H1 (cell line): ENCODE measurements at regions not wholly inside any gene's neighbourhood (a gene's known extent, or its start where the extent isn't known, plus 50 kb on each side); places are given as distances from the start of the nearest gene placed in this dataset.

ENCODE experiments used
- CTCF ChIA-PET: fragments of 300-600 bp; sonication (Branson Sonifier 250); formaldehyde crosslinking; loops from one replicate; lab custom pipeline; 2021; ENCODE audit not compliant: partially characterized antibody; lab: Charles Lee
- POLR2A ChIA-PET: fragments of 300-600 bp; sonication (Branson Sonifier 250); formaldehyde crosslinking; loops from one replicate; lab custom pipeline; 2021; ENCODE audit warnings: inconsistent platforms; ENCODE audit not compliant: partially characterized antibody; lab: Charles Lee
- DNase-seq, 2 experiments: peaks; one replicate each; pipeline versions ENCODE4 v3.0.0 to v3.0.0-alpha.2; 2010 to 2022; ENCODE audit warnings: low spot score in 2 of 2, low read depth in 1 of 2, mixed read lengths in 1 of 2
- FAIRE-seq: peaks from 2 replicates; lab custom pipeline; 2011; peaks lifted over from hg19 to GRCh38; lab: Jason Lieb, UNC
- H2AFZ ChIP-seq: 2 replicates; pipeline ENCODE4 v1.8.1; 2012; ENCODE audit warnings: low read length, inconsistent platforms
- H2AK5ac ChIP-seq: 2 replicates; pipeline ENCODE4 v1.6.1; 2013; ENCODE audit warnings: low read depth, low read length
- H2BK120ac ChIP-seq: replicated peaks from 2 replicates; pipeline ENCODE3; 2013; ENCODE audit warnings: low read depth, low read length, inconsistent platforms
- H2BK12ac ChIP-seq: 2 replicates; pipeline ENCODE4 v1.6.1; 2013; ENCODE audit warnings: low read depth, low read length
- H2BK15ac ChIP-seq: 2 replicates; pipeline ENCODE4 v1.6.1; 2013; ENCODE audit warnings: low read length
- H2BK20ac ChIP-seq: 2 replicates; pipeline ENCODE4 v1.6.1; 2013; ENCODE audit warnings: low read length
- H2BK5ac ChIP-seq: 2 replicates; pipeline ENCODE4 v1.6.1; 2013; ENCODE audit warnings: low read depth, low read length
- H3K14ac ChIP-seq: 2 replicates; pipeline ENCODE4 v1.6.1; 2013; ENCODE audit warnings: inconsistent platforms; ENCODE audit not compliant: insufficient read length
- H3K18ac ChIP-seq: 2 replicates; pipeline ENCODE4 v1.6.1; 2013; ENCODE audit warnings: low read length; ENCODE audit errors: extremely low read depth
- H3K23ac ChIP-seq: 2 replicates; pipeline ENCODE4 v1.6.1; 2013; ENCODE audit warnings: inconsistent platforms; ENCODE audit not compliant: insufficient read length
- H3K23me2 ChIP-seq: 2 replicates; pipeline ENCODE4 v1.6.1; 2013; ENCODE audit warnings: low read depth, low read length
- H3K27ac ChIP-seq: 2 replicates; pipeline ENCODE4 v1.6.1; 2011; ENCODE audit warnings: low read depth, low read length, inconsistent platforms
- H3K27me3 ChIP-seq, 4 experiments: replicated peaks in 1 of 4; 1 replicate in 1 of 4; 2 replicates in 3 of 4; pipeline versions ENCODE4 v1.6.1 to v1.8.1; 2011 to 2013; ENCODE audit warnings: low read length in 3 of 4, mild to moderate bottlenecking in 3 of 4, inconsistent platforms in 2 of 4, mixed read lengths in 2 of 4, moderate library complexity in 1 of 4; ENCODE audit not compliant: control insufficient read depth in 3 of 4, insufficient read depth in 3 of 4; ENCODE audit errors: extremely low read depth in 1 of 4
- H3K36me3 ChIP-seq, 4 experiments: 2 replicates each; pipeline versions ENCODE4 v1.6.1 to v1.8.1; 2011 to 2013; ENCODE audit warnings: mild to moderate bottlenecking in 4 of 4, low read length in 3 of 4, moderate library complexity in 2 of 4, control low read depth in 1 of 4, inconsistent platforms in 1 of 4; ENCODE audit not compliant: insufficient read depth in 4 of 4, control insufficient read depth in 2 of 4
- H3K4ac ChIP-seq: replicated peaks from 2 replicates; pipeline ENCODE3; 2013; ENCODE audit warnings: low read length, low read depth, mixed read lengths, inconsistent platforms; ENCODE audit not compliant: insufficient read length
- H3K4me1 ChIP-seq, 4 experiments: replicated peaks in 1 of 4; 1 replicate in 1 of 4; 2 replicates in 3 of 4; pipeline versions ENCODE4 v1.6.1 to v1.8.1; 2011 to 2013; ENCODE audit warnings: low read length in 3 of 4, inconsistent platforms in 2 of 4, mixed read lengths in 1 of 4; ENCODE audit not compliant: insufficient read depth in 4 of 4, control insufficient read depth in 3 of 4
- H3K4me2 ChIP-seq, 2 experiments: 2 replicates each; pipeline versions ENCODE4 v1.6.1 to v1.8.1; 2011 to 2013; ENCODE audit warnings: low read depth in 2 of 2, low read length in 2 of 2, control low read depth in 1 of 2, inconsistent platforms in 1 of 2, mild to moderate bottlenecking in 1 of 2; ENCODE audit not compliant: insufficient read depth in 1 of 2
- H3K4me3 ChIP-seq, 4 experiments: fragments of 200-600, 300-600 bp in 1 of 4; sonication (generic), shearing (Covaris generic), sonication (Bioruptor Twin) in 1 of 4; 2 replicates each; pipeline versions ENCODE4 v1.5.1 to v1.8.1; 2011 to 2016; ENCODE audit warnings: low read length in 4 of 4, low read depth in 3 of 4, control low read depth in 2 of 4, inconsistent platforms in 2 of 4, mild to moderate bottlenecking in 2 of 4, mixed read lengths in 1 of 4, moderate library complexity in 1 of 4; ENCODE audit not compliant: insufficient read depth in 2 of 4; ENCODE audit errors: extremely low read depth in 1 of 4
- H3K56ac ChIP-seq: replicated peaks from 2 replicates; pipeline ENCODE3; 2013; ENCODE audit warnings: low read depth, mild to moderate bottlenecking, mixed read lengths, low read length, inconsistent platforms; ENCODE audit not compliant: insufficient read length
- H3K79me1 ChIP-seq: 2 replicates; pipeline ENCODE4 v1.6.1; 2013; ENCODE audit warnings: low read depth, low read length, control low read depth
- H3K79me2 ChIP-seq, 2 experiments: 2 replicates each; pipeline versions ENCODE4 v1.6.1 to v1.8.1; 2012 to 2013; ENCODE audit warnings: low read length in 2 of 2, mild to moderate bottlenecking in 2 of 2, inconsistent platforms in 1 of 2; ENCODE audit not compliant: insufficient read depth in 2 of 2, control insufficient read depth in 1 of 2
- H3K9ac ChIP-seq, 4 experiments: replicated peaks in 1 of 4; 1 replicate in 1 of 4; 2 replicates in 3 of 4; pipeline versions ENCODE4 v1.6.1 to v1.8.1; 2011 to 2013; ENCODE audit warnings: low read depth in 3 of 4, low read length in 3 of 4, control low read depth in 2 of 4, mild to moderate bottlenecking in 2 of 4, moderate library complexity in 2 of 4, inconsistent platforms in 1 of 4; ENCODE audit errors: extremely low read depth in 1 of 4
- H3K9me3 ChIP-seq, 2 experiments: 2 replicates each; pipeline versions ENCODE4 v1.6.1 to v1.8.1; 2012 to 2013; ENCODE audit warnings: mild to moderate bottlenecking in 2 of 2, moderate library complexity in 2 of 2, control low read depth in 1 of 2, inconsistent platforms in 1 of 2, low read depth in 1 of 2, low read length in 1 of 2, mixed read lengths in 1 of 2; ENCODE audit not compliant: insufficient read depth in 2 of 2
- H4K20me1 ChIP-seq, 2 experiments: replicated peaks in 1 of 2; 2 replicates each; pipeline versions ENCODE3 to v1.8.1; 2011 to 2013; ENCODE audit warnings: inconsistent platforms in 2 of 2, low read length in 2 of 2, mild to moderate bottlenecking in 1 of 2; ENCODE audit not compliant: insufficient read depth in 2 of 2, control insufficient read depth in 1 of 2
- H4K5ac ChIP-seq: 2 replicates; pipeline ENCODE4 v1.6.1; 2013; ENCODE audit warnings: low read length, low read depth, mixed read lengths, inconsistent platforms; ENCODE audit not compliant: insufficient read length
- H4K8ac ChIP-seq: 2 replicates; pipeline ENCODE4 v1.8.0; 2013; ENCODE audit warnings: mild to moderate bottlenecking, moderate library complexity, low read length, inconsistent platforms; ENCODE audit not compliant: insufficient read depth; ENCODE audit errors: extremely low read depth
- H4K91ac ChIP-seq: replicated peaks from 2 replicates; pipeline ENCODE3; 2013; ENCODE audit warnings: low read length, mixed read lengths, inconsistent platforms; ENCODE audit not compliant: insufficient read length
- BCL11A ChIP-seq, 2 experiments: IDR thresholded peaks; one replicate each; pipeline ENCODE4 v1.6.1; 2011; ENCODE audit warnings: low read depth in 2 of 2, low read length in 2 of 2, mild to moderate bottlenecking in 2 of 2
- SIN3A ChIP-seq, 2 experiments: IDR thresholded peaks in 1 of 2; conservative IDR thresholded peaks in 1 of 2; 2 replicates each; pipeline ENCODE4 v1.6.1; 2011 to 2012; ENCODE audit warnings: low read length in 2 of 2, improper control_type of control experiment in 1 of 2, low read depth in 1 of 2, mild to moderate bottlenecking in 1 of 2
- WGBS, 2 experiments: shearing (Covaris generic) in 1 of 2; methylation state at CpG; one replicate each; pipeline versions ENCODE4 v1.1.6 to v1.1.7; 2013 to 2015; ENCODE audit warnings: low lambda C conversion rate in 2 of 2, mixed read lengths in 2 of 2, inconsistent platforms in 1 of 2, low coverage in 1 of 2, missing lambda C conversion rate in 1 of 2; ENCODE audit not compliant: insufficient replicate concordance in 2 of 2, insufficient coverage in 1 of 2, insufficient read length in 1 of 2; ENCODE audit errors: extremely low coverage in 1 of 2, missing lambda C conversion rate in 1 of 2; 5-methylcytosine and 5-hydroxymethylcytosine counted together

GRCh38 chr3:127448671-127449070 is 141.9 kb downstream of the TPRA1 start:
- H3K27ac ChIP-seq: no peak overlapping the region
- no peak for TF ChIP-seq BCL11A (IDR thresholded peaks at IDR 0.05; ENCODE audit: low read depth in 2 of 2, low read length in 2 of 2)
- no peak for TF ChIP-seq SIN3A (conservative IDR thresholded peaks at IDR 0.05 in 1 of 2, IDR thresholded peaks at IDR 0.05 in 1 of 2; ENCODE audit: low read depth in 1 of 2, low read length in 2 of 2)
- FAIRE-seq (no peak), DNase-seq (no peak)
- ChIA-PET POLR2A (no interaction called here), CTCF (interaction anchor here (1.0 to 1.6 kb wide), 4 partner anchors 26 to 107 kb away, joined by 3 to 7 read pairs (median 4); no protein-coding TSS in a partner anchor)
- H2BK12ac ChIP-seq: no peak overlapping the region
- no peaks in the 10 kb centered on the region for H3K4me1 ChIP-seq
- H2BK20ac ChIP-seq: no peak overlapping the region
- no peak overlapping the region for H3K14ac ChIP-seq
- H3K36me3 ChIP-seq: no peaks in the 10 kb centered on the region
- H2BK120ac ChIP-seq: no peak overlapping the region
- H3K79me2 ChIP-seq: no peaks in the 10 kb centered on the region
- H4K91ac ChIP-seq: no peak overlapping the region
- no peaks in the 10 kb centered on the region for H3K23me2 ChIP-seq
- no peaks in the 10 kb centered on the region for H3K9me3 ChIP-seq
- H4K20me1 ChIP-seq: no peaks in the 10 kb centered on the region
- WGBS, 2 experiments: 83% methylated on average over 3 of the region's 3 CpGs; no CpG with 5 or more reads in 1 of the 2 experiments
- no peak overlapping the region for H2BK5ac ChIP-seq
- H3K18ac ChIP-seq: no peak overlapping the region
- no peak overlapping the region for H2AK5ac ChIP-seq
- H3K23ac ChIP-seq: no peak overlapping the region
- no peak overlapping the region for H4K8ac ChIP-seq
- no peaks in the 10 kb centered on the region; a peak in 2 of 7 replicates for H3K27me3 ChIP-seq
- H2BK15ac ChIP-seq: no peak overlapping the region
- H4K5ac ChIP-seq: no peak overlapping the region
- H3K4ac ChIP-seq: no peak overlapping the region
- H3K4me2 ChIP-seq: no peak overlapping the region
- no peak overlapping the region for H3K56ac ChIP-seq
- H2AFZ ChIP-seq: no peak overlapping the region
- H3K9ac ChIP-seq: no peak overlapping the region; a peak in 1 of 7 replicates
- H3K79me1 ChIP-seq: no peaks in the 10 kb centered on the region
- no peak overlapping the region for H3K4me3 ChIP-seq
